GM21528 (cell line): ENCODE measurements at regions not wholly inside any gene's neighbourhood (a gene's known extent, or its start where the extent isn't known, plus 50 kb on each side); places are given as distances from the start of the nearest gene placed in this dataset.

Experiments used
- ATAC-seq: cut with Tn5 transposase; IDR thresholded peaks from one replicate; pipeline ENCODE4 v1.9.1; 2021; ENCODE audit warnings: mild to moderate bottlenecking, moderate library complexity; ENCODE audit not compliant: unreplicated experiment, low FRiP score

DNA sequence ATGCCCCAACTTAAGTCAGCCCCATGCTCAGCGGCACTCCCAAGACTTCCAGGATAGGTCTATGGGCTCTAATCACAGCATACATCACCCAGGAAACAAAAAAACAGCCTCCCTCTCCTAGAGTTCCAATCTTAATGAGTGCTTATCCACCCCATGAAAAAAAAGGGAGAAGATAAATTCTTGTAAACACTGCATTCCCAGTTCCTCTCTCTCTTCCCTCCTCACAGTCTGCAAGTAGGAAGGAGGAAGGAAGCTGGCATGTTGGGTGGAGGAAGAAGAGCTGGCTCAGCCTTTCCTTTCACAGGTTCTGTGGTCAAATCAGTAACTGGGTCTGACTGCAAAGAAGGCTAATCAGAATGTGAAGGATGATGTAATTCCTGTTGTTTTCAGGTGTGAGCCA, 69.9 kb upstream of the ZC3H11B start:
- no peak for ATAC-seq

DNA sequence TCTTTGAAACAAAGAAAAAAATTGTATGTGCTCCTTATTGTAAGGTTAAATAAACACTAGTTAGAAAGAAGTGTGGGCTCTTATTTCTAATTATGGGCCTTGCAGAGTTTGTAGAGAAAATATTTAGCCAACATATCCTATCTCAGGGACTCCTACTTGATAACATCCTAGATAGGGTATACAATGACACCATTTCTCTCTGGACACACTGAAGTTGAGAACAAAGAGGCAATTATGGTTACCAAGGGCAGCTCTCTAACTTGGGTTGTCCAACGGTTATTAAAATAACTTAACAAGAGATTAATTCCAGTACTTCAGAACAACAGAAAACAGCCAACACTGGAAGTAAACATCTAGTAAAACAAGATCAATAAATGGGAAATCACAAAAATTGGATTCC, 69.0 kb upstream of the ZC3H11B start:
- ATAC-seq: no peak

DNA sequence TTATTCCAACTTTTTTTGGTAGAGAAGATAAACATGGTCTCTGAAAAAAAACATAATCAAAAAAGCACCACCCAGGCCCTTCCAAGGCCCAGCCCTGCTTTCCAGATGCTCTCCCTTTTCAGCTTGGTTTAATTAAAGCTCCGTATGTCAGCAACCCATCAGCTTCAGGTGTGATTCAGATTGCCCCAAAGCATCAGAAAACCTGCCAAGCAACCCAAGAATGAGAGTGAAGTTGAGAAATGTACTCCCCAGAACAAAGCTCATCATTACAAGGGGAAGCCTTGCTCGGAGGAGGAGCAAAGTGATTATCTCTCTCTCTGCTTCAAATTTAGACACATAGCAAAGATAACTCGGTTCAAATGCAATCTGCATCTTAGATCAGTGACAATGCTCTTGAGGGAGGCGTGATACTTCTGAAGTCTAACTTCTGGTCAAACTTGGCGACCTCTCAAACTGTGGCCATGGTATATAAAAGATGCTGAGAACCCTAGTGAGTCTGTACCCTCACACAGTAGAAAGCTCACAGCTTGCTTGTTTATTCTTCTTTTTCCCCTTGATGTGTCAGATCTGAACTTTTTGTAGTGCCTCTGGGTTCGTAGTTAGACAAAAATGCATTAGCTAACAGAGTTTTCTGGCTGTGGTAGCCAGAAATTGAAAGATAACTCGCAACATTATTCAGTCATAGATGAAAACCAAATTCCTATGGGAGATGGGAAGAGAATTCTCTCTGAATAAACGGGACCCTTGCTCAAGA, 63.3 kb upstream of the ZC3H11B start:
- ATAC-seq: no peak

DNA sequence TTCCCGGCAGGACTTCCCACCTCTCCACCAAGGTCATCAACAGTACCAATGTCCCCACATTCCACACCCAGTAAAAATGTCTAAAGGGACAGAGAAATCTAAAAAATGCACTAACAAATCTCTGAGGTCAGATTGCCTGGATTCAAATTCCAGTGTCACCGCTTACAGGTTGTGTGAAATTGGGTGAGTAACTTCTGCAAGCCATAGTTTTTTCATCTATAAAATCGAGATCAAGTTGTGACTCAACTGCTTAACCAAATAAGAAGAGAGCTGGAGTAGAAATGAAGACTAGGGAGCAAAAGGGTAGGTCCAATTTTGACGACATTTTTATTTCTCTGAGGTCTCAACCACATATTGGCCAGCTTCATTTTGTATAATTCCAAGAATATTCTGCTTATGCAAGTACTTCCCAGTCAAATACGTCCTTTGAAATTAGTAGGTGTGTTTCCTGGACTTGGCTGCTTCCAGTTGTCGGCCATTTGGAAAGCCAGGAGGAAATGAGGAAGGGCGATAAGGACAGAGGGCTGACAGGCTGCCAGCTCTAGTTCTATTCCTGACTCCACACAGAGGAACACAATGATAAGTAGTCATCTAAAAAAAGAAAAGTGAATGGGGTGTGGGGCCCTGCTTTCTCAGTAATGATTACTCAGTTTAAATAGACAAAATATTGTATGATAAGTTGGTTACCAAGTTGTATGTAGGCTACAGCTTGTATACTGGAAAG, 57.7 kb upstream of the ZC3H11B start:
- no peak for ATAC-seq

DNA sequence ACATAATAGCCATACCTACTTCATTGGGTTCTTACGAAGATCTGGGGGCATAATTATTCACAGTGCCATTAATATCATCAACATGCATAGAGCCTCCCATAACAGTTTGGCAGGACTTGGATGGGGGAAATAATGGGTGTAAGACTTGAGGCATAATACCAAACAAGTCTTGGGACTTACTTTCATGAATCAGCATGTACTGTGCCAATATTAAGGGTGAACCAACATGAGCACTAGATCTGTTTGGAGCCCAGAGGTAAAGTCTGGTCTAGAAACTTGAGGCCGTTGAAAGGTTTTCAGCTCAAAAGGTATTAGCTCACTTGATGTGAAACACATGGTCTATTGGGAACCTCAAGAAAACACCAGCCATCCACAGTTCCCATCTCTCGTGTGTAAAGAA, 56.7 kb upstream of the ZC3H11B start:
- ATAC-seq: no peak

DNA sequence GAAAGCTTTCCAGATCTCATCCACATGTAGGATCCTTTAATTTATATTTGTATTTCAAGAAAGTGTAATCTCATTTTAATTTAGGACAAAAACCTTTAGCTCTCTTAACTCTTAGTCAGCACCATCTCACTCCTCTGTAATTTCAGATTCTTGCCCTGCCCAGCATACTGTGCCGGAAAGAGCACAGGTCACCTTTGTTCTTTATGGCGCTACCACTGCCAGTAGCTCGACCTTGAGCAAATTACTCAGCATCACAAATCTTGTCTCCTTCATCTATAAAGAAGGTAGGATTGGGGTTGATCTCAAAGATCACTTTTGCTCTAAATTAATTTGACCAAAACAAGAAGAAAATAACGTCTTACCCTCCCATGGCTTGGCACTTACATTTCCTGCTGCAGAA, 56.1 kb upstream of the ZC3H11B start:
- ATAC-seq: no peak

DNA sequence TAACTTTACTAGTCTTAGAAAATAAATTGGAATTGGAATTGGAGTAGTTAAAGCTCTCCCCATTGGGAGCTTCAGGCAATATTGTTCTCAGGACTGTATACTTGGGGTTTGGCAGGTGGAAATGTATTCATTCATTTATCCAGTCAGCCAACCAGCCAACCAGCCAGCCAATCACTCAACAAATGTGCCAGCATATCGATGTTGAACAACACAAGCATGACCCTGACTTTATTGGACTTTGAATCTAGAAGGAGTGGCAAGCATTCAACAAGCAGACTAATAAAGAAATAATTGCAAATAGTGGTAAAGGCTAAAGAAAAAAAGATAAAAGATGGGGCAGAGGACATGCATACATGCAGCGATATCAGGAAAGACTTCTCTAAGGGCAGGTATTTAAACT, 55.5 kb upstream of the ZC3H11B start:
- ATAC-seq: no peak

DNA sequence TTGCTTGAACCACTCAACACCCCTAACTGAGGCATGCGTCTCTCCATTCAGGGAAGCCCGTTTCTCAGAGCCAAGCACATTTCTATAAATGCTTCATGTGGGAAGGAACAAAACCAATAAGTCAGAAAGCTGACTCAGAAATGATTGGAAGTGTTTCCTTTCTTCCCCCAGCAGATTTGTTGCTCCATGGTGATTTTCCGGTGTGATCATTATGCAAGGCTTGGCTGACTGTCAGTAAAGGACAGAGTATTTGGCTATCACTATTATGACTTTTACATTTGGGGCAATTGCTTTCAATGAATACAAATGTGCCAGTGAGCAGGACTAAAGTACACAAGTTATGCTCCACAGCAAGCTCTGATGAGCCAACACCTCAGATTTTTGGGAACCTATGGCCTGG, 53.3 kb upstream of the ZC3H11B start:
- no peak for ATAC-seq

DNA sequence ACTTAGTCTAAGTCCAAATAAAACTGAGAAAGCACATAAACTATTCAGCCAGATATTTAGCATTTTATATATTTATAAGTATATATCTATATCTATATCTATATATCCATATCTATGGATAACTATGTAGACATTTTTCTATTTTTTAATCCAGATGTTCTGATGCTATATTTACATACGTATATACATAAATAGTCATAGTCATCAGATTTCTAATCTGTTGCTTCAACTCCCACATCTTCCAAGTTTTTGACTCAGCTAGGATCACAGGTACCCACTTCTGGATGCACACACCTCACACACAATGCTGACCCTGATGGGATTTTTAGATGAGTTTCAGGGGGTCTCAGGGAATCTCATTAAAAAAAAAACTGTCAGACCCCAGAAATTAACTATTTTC, 52.2 kb upstream of the ZC3H11B start:
- no peak for ATAC-seq

DNA sequence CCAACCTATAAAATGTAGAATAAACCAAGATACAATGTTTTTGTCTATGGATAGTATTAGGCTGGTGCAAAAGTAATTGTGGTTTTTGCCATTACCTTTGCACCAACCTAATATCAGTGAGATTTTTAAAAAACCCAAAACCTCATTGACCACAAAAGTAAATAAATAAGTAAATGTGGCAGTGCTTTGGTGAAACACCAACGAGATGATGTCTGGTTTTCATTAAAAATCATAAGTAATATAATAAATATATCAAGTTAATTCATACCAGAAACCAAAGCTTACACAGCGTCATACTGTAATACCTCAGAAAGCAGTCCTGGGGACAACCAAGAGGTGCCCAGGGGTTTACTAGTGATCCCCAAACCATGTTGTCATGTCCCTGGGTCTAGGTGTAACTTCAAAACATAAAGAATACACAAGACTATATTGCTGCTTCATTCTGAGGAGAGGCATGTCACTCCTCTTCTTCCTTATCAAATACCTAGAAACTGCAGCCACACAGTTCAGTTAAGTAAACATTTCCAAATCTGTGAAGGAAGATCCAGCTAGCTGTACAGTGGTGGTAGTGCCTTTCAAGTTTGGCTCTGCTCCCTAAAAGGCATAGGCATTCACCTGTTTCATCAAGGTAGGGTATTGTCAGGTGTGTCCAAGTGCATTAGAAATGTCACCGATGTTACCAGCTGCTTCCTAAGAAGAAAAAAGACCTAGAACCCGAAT, 51.6 kb upstream of the ZC3H11B start:
- ATAC-seq: no peak
